SU-DHL-6 (cell line): ENCODE measurements at regions not wholly inside any gene's neighbourhood (a gene's known extent, or its start where the extent isn't known, plus 50 kb on each side); places are given as distances from the start of the nearest gene placed in this dataset.

Experiments
- EZH2phosphoT487 ChIP-seq: fragments of 200-600 bp; sonication (generic), shearing (Covaris generic); conservative IDR thresholded peaks from 2 replicates; pipeline ENCODE4 v1.6.1; 2018; ENCODE audit warnings: mild to moderate bottlenecking, antibody characterized with exemption, low read length, moderate library complexity, mixed read lengths
- TF ChIP-seq, protein P1 (sequence below): fragments of 200-600 bp; sonication (generic); IDR thresholded peaks from one replicate; pipeline ENCODE4 v1.5.1; 2017; ENCODE audit warnings: antibody characterized with exemption, mild to moderate bottlenecking, low read length, moderate library complexity; ENCODE audit not compliant: insufficient read depth, poor library complexity, severe bottlenecking

GRCh38 chr3:80526153-80526552 lies 758.4 kb upstream of the ROBO1 start:
- TF ChIP-seq, protein P1, sequence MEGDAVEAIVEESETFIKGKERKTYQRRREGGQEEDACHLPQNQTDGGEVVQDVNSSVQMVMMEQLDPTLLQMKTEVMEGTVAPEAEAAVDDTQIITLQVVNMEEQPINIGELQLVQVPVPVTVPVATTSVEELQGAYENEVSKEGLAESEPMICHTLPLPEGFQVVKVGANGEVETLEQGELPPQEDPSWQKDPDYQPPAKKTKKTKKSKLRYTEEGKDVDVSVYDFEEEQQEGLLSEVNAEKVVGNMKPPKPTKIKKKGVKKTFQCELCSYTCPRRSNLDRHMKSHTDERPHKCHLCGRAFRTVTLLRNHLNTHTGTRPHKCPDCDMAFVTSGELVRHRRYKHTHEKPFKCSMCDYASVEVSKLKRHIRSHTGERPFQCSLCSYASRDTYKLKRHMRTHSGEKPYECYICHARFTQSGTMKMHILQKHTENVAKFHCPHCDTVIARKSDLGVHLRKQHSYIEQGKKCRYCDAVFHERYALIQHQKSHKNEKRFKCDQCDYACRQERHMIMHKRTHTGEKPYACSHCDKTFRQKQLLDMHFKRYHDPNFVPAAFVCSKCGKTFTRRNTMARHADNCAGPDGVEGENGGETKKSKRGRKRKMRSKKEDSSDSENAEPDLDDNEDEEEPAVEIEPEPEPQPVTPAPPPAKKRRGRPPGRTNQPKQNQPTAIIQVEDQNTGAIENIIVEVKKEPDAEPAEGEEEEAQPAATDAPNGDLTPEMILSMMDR = no peak
- TF ChIP-seq EZH2phosphoT487 = no peak
